OCI-LY3 (cell line): ENCODE measurements at regions not wholly inside any gene's neighbourhood (a gene's known extent, or its start where the extent isn't known, plus 50 kb on each side); places are given as distances from the start of the nearest gene placed in this dataset.

Source experiments
- H2AFZ ChIP-seq: fragments of 200-600, 300-600 bp; shearing (Covaris generic); 2 replicates; pipeline ENCODE4 v1.6.0; 2014; ENCODE audit warnings: antibody characterized with exemption, low read depth, low read length
- H3K27ac ChIP-seq: fragments of 200-600, 300-600 bp; sonication (generic); 2 replicates; pipeline ENCODE4 v1.5.1; 2014; ENCODE audit warnings: mild to moderate bottlenecking, low read length, moderate library complexity, mixed read lengths
- H3K27me3 ChIP-seq: fragments of 200-600, 300-600 bp; sonication (generic); 2 replicates; pipeline ENCODE4 v1.6.1; 2014; ENCODE audit warnings: low read depth, low read length, mixed read lengths
- H3K36me3 ChIP-seq: fragments of 200-600, 300-600 bp; sonication (generic); replicated peaks from 2 replicates; pipeline ENCODE3; 2014; ENCODE audit warnings: low read depth, low read length, mixed read lengths
- H3K4me1 ChIP-seq: fragments of 300-600, 200-600 bp; sonication (generic); 2 replicates; pipeline ENCODE4 v1.6.1; 2014; ENCODE audit warnings: low read length, mixed read lengths
- H3K4me2 ChIP-seq: fragments of 200-600, 300-600 bp; sonication (generic); 2 replicates; pipeline ENCODE4 v1.6.1; 2014; ENCODE audit warnings: low read length, mixed read lengths
- H3K4me3 ChIP-seq: fragments of 300-600, 200-600 bp; sonication (generic); 2 replicates; pipeline ENCODE4 v1.5.1; 2014; ENCODE audit warnings: antibody characterized with exemption, mild to moderate bottlenecking, low read length, moderate library complexity
- H3K79me2 ChIP-seq: fragments of 300-600, 200-600 bp; shearing (Covaris generic); 2 replicates; pipeline ENCODE4 v1.6.1; 2014; ENCODE audit warnings: mild to moderate bottlenecking, low read length, mixed read lengths
- H3K9ac ChIP-seq: fragments of 300-600, 200-600 bp; shearing (Covaris generic); 2 replicates; pipeline ENCODE4 v1.6.0; 2014; ENCODE audit warnings: mild to moderate bottlenecking, low read length, moderate library complexity
- H3K9me3 ChIP-seq: fragments of 200-600, 300-600 bp; shearing (Covaris generic); 2 replicates; pipeline ENCODE4 v1.6.1; 2014; ENCODE audit warnings: low read length, mixed read lengths; ENCODE audit not compliant: insufficient read depth
- H4K20me1 ChIP-seq: fragments of 200-600, 300-600 bp; sonication (generic); 2 replicates; pipeline ENCODE4 v1.6.1; 2016; ENCODE audit warnings: low read length, mixed read lengths; ENCODE audit not compliant: insufficient read depth
- CTCF ChIP-seq: fragments of 200-600, 300-600 bp; sonication (generic); IDR thresholded peaks from 2 replicates; pipeline ENCODE4 v1.5.1; 2014; ENCODE audit warnings: antibody characterized with exemption, low read length, low read depth
- EZH2phosphoT487 ChIP-seq: fragments of 200-600 bp; shearing (Covaris generic); IDR thresholded peaks from 2 replicates; pipeline ENCODE4 v1.6.1; 2018; ENCODE audit warnings: antibody characterized with exemption, mixed run types, low read depth

GRCh38 chr3:144049374-144049773 lies 77.8 kb downstream of the DIPK2A start:
- H4K20me1 ChIP-seq = no peaks in the 10 kb centered on the region
- H3K36me3 ChIP-seq = no peaks in the 10 kb centered on the region
- no peaks in the 10 kb centered on the region for H3K27me3 ChIP-seq
- no peak overlapping the region for H3K27ac ChIP-seq
- H3K9me3 ChIP-seq = no peaks in the 10 kb centered on the region
- H3K4me1 ChIP-seq = no peaks in the 10 kb centered on the region
- H3K4me2 ChIP-seq = no peak overlapping the region
- no peak for TF ChIP-seq CTCF
- no peak for TF ChIP-seq EZH2phosphoT487
- H3K9ac ChIP-seq = no peak overlapping the region
- no peak overlapping the region for H3K4me3 ChIP-seq
- no peak overlapping the region for H2AFZ ChIP-seq
- H3K79me2 ChIP-seq = no peaks in the 10 kb centered on the region

GRCh38 chr3:144051211-144051610 lies 79.6 kb downstream of the DIPK2A start:
- TF ChIP-seq CTCF (no peak), EZH2phosphoT487 (no peak)
- H3K4me3 ChIP-seq = no peak overlapping the region
- H3K36me3 ChIP-seq = no peaks in the 10 kb centered on the region
- H3K9me3 ChIP-seq = no peaks in the 10 kb centered on the region
- H3K79me2 ChIP-seq = no peaks in the 10 kb centered on the region
- H3K27me3 ChIP-seq = no peaks in the 10 kb centered on the region
- H2AFZ ChIP-seq = no peak overlapping the region
- H3K27ac ChIP-seq = no peak overlapping the region
- peaks cover 16% of the 10 kb centered on the region for H3K4me1 ChIP-seq
- no peak overlapping the region for H3K9ac ChIP-seq
- H4K20me1 ChIP-seq = no peaks in the 10 kb centered on the region
- no peak overlapping the region for H3K4me2 ChIP-seq

- H3K9ac ChIP-seq = no peak overlapping the region
- no peak overlapping the region for H2AFZ ChIP-seq
- no peaks in the 10 kb centered on the region for H4K20me1 ChIP-seq
- H3K79me2 ChIP-seq = no peaks in the 10 kb centered on the region
- no peak for TF ChIP-seq CTCF
- no peak for TF ChIP-seq EZH2phosphoT487
- H3K4me3 ChIP-seq = no peak overlapping the region
- H3K27me3 ChIP-seq = no peaks in the 10 kb centered on the region
- H3K4me2 ChIP-seq = no peak overlapping the region
- no peaks in the 10 kb centered on the region for H3K36me3 ChIP-seq
- no peaks in the 10 kb centered on the region for H3K9me3 ChIP-seq
- H3K4me1 ChIP-seq = peaks cover 21% of the 10 kb centered on the region
- H3K27ac ChIP-seq = no peak overlapping the region
Measured at GRCh38 chr3:144052275-144052674, 80.7 kb downstream of the DIPK2A start.

- Histone ChIP-seq H3K27ac (no peak overlapping the region), H3K4me1 (peaks cover 29% of the 10 kb centered on the region), H3K9me3 (no peaks in the 10 kb centered on the region), H3K36me3 (no peaks in the 10 kb centered on the region), H3K27me3 (no peaks in the 10 kb centered on the region), H3K79me2 (no peaks in the 10 kb centered on the region), H3K4me3 (no peak overlapping the region), H2AFZ (no peak overlapping the region), H3K4me2 (no peak overlapping the region), H3K9ac (no peak overlapping the region), H4K20me1 (no peaks in the 10 kb centered on the region)
- TF ChIP-seq EZH2phosphoT487 (no peak), CTCF (no peak)
Measured at GRCh38 chr3:144053121-144053520, 81.5 kb downstream of the DIPK2A start.
